ENCODE measurements at regions not wholly inside any gene's neighbourhood (a gene's known extent, or its start where the extent isn't known, plus 50 kb on each side); places are given as distances from the start of the nearest gene placed in this dataset.

GRCh38 chr3:130607553-130608154 lies 90.7 kb downstream of the COL6A6 start:
- TF ChIP-seq POLR2A (IDR thresholded peaks at IDR 0.05) (no peak), EP300 (IDR thresholded peaks at IDR 0.05) (no peak), POLR2AphosphoS5 (IDR thresholded peaks at IDR 0.05) (no peak)
- TF ChIP-seq, protein P1, sequence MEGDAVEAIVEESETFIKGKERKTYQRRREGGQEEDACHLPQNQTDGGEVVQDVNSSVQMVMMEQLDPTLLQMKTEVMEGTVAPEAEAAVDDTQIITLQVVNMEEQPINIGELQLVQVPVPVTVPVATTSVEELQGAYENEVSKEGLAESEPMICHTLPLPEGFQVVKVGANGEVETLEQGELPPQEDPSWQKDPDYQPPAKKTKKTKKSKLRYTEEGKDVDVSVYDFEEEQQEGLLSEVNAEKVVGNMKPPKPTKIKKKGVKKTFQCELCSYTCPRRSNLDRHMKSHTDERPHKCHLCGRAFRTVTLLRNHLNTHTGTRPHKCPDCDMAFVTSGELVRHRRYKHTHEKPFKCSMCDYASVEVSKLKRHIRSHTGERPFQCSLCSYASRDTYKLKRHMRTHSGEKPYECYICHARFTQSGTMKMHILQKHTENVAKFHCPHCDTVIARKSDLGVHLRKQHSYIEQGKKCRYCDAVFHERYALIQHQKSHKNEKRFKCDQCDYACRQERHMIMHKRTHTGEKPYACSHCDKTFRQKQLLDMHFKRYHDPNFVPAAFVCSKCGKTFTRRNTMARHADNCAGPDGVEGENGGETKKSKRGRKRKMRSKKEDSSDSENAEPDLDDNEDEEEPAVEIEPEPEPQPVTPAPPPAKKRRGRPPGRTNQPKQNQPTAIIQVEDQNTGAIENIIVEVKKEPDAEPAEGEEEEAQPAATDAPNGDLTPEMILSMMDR (IDR thresholded peaks at IDR 0.05) = no peak
- intact Hi-C loops (cut with DNase I; ENCODE audit: low total_unique reads) = no loop called here
- 78 to 89% (median 82%) methylated on average over 1 of the region's 1 CpG for WGBS, 5 donors
- Histone ChIP-seq H3K36me3 (no peaks in the 10 kb centered on the region), H3K9me3 (peaks cover 12 to 27% (median 18%) of the 10 kb centered on the region in 4 donors), H3K27me3 (no peaks in the 10 kb centered on the region), H3K4me3 (no peak overlapping the region), H3K4me1 (peaks cover 0 to 13% (median 0%) of the 10 kb centered on the region in 4 donors), H3K27ac (no peak overlapping the region)
- no peak for DNase-seq

DNA sequence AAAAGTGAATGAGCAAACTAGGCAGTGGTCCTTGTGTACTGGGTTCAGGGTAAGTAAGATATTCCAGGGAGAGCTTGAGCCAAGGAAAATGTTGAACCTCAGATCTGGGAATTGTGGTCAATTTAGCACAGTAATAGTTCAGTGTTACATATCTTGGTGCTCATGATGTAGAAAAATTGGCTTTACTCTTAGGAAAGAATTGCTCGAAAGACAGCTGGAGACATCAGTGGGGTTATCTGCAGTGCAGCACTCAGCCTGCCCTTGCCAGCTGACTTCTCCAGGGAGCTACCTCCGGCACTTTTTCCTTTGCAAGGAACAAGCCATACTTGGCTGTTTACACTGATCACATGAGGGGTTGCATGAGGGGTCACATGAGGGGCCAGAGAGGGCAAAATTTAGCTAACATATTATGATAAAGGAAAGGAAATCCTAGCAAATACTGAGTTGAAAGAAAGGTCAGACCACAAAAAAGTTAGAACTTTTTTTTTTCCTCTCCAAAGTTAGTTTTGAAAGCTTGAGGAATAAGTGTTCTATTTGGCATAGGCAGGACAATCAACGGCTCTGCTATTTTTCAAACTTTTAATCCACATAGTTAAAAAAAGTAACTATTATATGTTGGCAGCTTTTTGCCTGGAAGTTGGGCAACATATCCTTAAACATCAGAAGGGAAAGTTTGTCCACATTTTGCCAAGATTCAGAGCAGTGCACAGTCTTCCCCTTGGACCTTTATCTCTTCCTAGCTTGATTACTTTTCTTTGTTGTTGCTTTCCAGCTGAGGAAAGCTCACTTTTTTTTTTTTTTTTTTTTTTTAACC lies 92.4 kb downstream of the COL6A6 start:
- Histone ChIP-seq H3K36me3 (no peaks in the 10 kb centered on the region), H3K4me1 (peaks cover 0 to 13% (median 0%) of the 10 kb centered on the region in 4 donors), H3K27ac (no peak overlapping the region), H3K4me3 (no peak overlapping the region), H3K27me3 (no peaks in the 10 kb centered on the region), H3K9me3 (peaks cover 12 to 28% (median 20%) of the 10 kb centered on the region in 4 donors)
- TF ChIP-seq POLR2A (IDR thresholded peaks at IDR 0.05) (no peak), EP300 (IDR thresholded peaks at IDR 0.05) (no peak), POLR2AphosphoS5 (IDR thresholded peaks at IDR 0.05) (no peak)
- TF ChIP-seq, protein P1 (IDR thresholded peaks at IDR 0.05) = no peak
- DNase-seq = peak in 1 of 2 donors; percentile 78
- intact Hi-C loops (cut with DNase I; ENCODE audit: low total_unique reads) = no loop called here
- 10 to 40% (median 13%) methylated on average over 3 of the region's 3 CpGs for WGBS, 5 donors

GRCh38 chr3:130619196-130619595 lies 102.2 kb downstream of the COL6A6 start:
- no peak for TF ChIP-seq EP300 (IDR thresholded peaks at IDR 0.05)
- H3K27me3 ChIP-seq = no peaks in the 10 kb centered on the region
- intact Hi-C loops (cut with DNase I; ENCODE audit: low total_unique reads) = no loop called here

GRCh38 chr3:130621824-130622223 lies 104.8 kb downstream of the COL6A6 start:
- Histone ChIP-seq H3K4me3 (no peak overlapping the region), H3K27ac (no peak overlapping the region), H3K9me3 (no peaks in the 10 kb centered on the region), H3K4me1 (no peaks in the 10 kb centered on the region), H3K36me3 (no peaks in the 10 kb centered on the region), H3K27me3 (no peaks in the 10 kb centered on the region)
- WGBS, 5 donors = 60 to 69% (median 63%) methylated on average over 3 of the region's 3 CpGs
- no peak for TF ChIP-seq EP300 (IDR thresholded peaks at IDR 0.05)
- no peak for TF ChIP-seq POLR2AphosphoS5 (IDR thresholded peaks at IDR 0.05)
- no peak for TF ChIP-seq POLR2A (IDR thresholded peaks at IDR 0.05)
- TF ChIP-seq, protein P1 (IDR thresholded peaks at IDR 0.05) = no peak
- no peak for DNase-seq
- intact Hi-C loops (cut with DNase I; ENCODE audit: low total_unique reads) = no loop called here

More at GRCh38 chr3:130619196-130619595, 102.2 kb downstream of the COL6A6 start:
- DNase-seq = no peak
- Histone ChIP-seq H3K36me3 (no peaks in the 10 kb centered on the region), H3K27ac (no peak overlapping the region), H3K4me3 (no peak overlapping the region), H3K4me1 (no peaks in the 10 kb centered on the region), H3K9me3 (no peaks in the 10 kb centered on the region)
- 81 to 93% (median 83%) methylated on average over 4 of the region's 4 CpGs for WGBS, 5 donors
